ENCODE measurements at regions not wholly inside any gene's neighbourhood (a gene's known extent, or its start where the extent isn't known, plus 50 kb on each side); places are given as distances from the start of the nearest gene placed in this dataset.

DNA sequence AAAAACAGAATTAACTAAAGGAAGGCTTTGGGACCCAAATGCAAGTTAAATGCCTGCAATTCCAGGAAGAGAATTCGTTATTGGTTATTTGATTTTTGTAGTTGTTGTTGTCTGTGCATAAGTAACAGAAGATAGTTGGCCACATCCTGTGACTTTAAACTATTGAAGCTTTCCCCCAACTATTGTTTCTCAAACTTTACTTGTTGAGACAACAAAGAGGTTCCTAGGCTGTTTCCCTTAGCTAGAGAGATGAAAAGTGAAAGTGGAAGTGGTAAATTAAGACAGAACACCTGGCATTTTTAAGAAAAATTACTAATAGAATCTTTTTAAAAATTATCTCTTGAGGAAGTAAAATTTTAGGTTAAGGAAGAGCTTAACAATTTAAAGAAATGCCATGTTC lies 525.2 kb downstream of the PKHD1 start:
- no peak for DNase-seq

All from NCI-H2171 (cell line).